ENCODE measurements at regions not wholly inside any gene's neighbourhood (a gene's known extent, or its start where the extent isn't known, plus 50 kb on each side); places are given as distances from the start of the nearest gene placed in this dataset.

GRCh38 chr12:34344851-34345522 is 322.7 kb downstream of the ALG10 start:
- Histone ChIP-seq H4K20me1 (ENCODE audit: insufficient read depth, low read length) (no peaks in the 10 kb centered on the region), H3K4me2 (ENCODE audit: insufficient read depth, low read length) (no peak overlapping the region), H3K36me3 (ENCODE audit: insufficient read depth, low read length) (no peaks in the 10 kb centered on the region), H3K4me1 (ENCODE audit: insufficient read depth, low read length) (no peaks in the 10 kb centered on the region), H3K4me3 (ENCODE audit: insufficient read depth, low read length) (no peak overlapping the region), H3K9me3 (ENCODE audit: low read depth, low read length) (no peaks in the 10 kb centered on the region), H2AFZ (ENCODE audit: low read length) (no peak overlapping the region), H3K27me3 (ENCODE audit: insufficient read depth, low read length) (no peaks in the 10 kb centered on the region), H3K27ac (ENCODE audit: low read depth, low read length) (no peak overlapping the region), H3K79me2 (ENCODE audit: insufficient read depth, low read length) (no peaks in the 10 kb centered on the region)
- DNase-seq (ENCODE audit: insufficient read length, low spot score, missing footprints) = no peak
- no peak for TF ChIP-seq CTCF (IDR thresholded peaks at IDR 0.05; ENCODE audit: extremely low read depth, low read depth, low read length)

- Histone ChIP-seq H3K27me3 (ENCODE audit: insufficient read depth, low read length) (no peaks in the 10 kb centered on the region), H3K27ac (ENCODE audit: low read depth, low read length) (no peak overlapping the region), H3K4me1 (ENCODE audit: insufficient read depth, low read length) (no peaks in the 10 kb centered on the region), H3K9me3 (ENCODE audit: low read depth, low read length) (no peaks in the 10 kb centered on the region), H3K4me3 (ENCODE audit: insufficient read depth, low read length) (no peak overlapping the region), H3K36me3 (ENCODE audit: insufficient read depth, low read length) (no peaks in the 10 kb centered on the region), H3K4me2 (ENCODE audit: insufficient read depth, low read length) (no peak overlapping the region), H3K79me2 (ENCODE audit: insufficient read depth, low read length) (no peaks in the 10 kb centered on the region), H2AFZ (ENCODE audit: low read length) (no peak overlapping the region), H4K20me1 (ENCODE audit: insufficient read depth, low read length) (no peaks in the 10 kb centered on the region)
- TF ChIP-seq CTCF (IDR thresholded peaks at IDR 0.05; ENCODE audit: extremely low read depth, low read depth, low read length) = no peak
- no peak for DNase-seq (ENCODE audit: insufficient read length, low spot score, missing footprints)
Measured at GRCh38 chr12:34345801-34346200, 323.5 kb downstream of the ALG10 start.

- no peak overlapping the region for H3K4me3 ChIP-seq (ENCODE audit: insufficient read depth, low read length)
- no peak overlapping the region for H2AFZ ChIP-seq (ENCODE audit: low read length)
- no peak overlapping the region for H3K27ac ChIP-seq (ENCODE audit: low read depth, low read length)
- H3K36me3 ChIP-seq (ENCODE audit: insufficient read depth, low read length) = no peaks in the 10 kb centered on the region
- no peaks in the 10 kb centered on the region for H3K4me1 ChIP-seq (ENCODE audit: insufficient read depth, low read length)
- DNase-seq (ENCODE audit: insufficient read length, low spot score, missing footprints) = no peak
- no peaks in the 10 kb centered on the region for H4K20me1 ChIP-seq (ENCODE audit: insufficient read depth, low read length)
- H3K9me3 ChIP-seq (ENCODE audit: low read depth, low read length) = no peaks in the 10 kb centered on the region
- TF ChIP-seq CTCF (IDR thresholded peaks at IDR 0.05; ENCODE audit: extremely low read depth, low read depth, low read length) = no peak
- H3K27me3 ChIP-seq (ENCODE audit: insufficient read depth, low read length) = no peaks in the 10 kb centered on the region
- H3K4me2 ChIP-seq (ENCODE audit: insufficient read depth, low read length) = no peak overlapping the region
- H3K79me2 ChIP-seq (ENCODE audit: insufficient read depth, low read length) = no peaks in the 10 kb centered on the region
Measured at GRCh38 chr12:34346372-34347034, 324.2 kb downstream of the ALG10 start.

- no peak for TF ChIP-seq CTCF (IDR thresholded peaks at IDR 0.05; ENCODE audit: extremely low read depth, low read depth, low read length)
- H3K27me3 ChIP-seq (ENCODE audit: insufficient read depth, low read length) = no peaks in the 10 kb centered on the region
Measured at GRCh38 chr12:34347367-34347766, 325.1 kb downstream of the ALG10 start.

More at GRCh38 chr12:34347367-34347766, 325.1 kb downstream of the ALG10 start:
- Histone ChIP-seq H3K4me3 (ENCODE audit: insufficient read depth, low read length) (no peak overlapping the region), H3K36me3 (ENCODE audit: insufficient read depth, low read length) (no peaks in the 10 kb centered on the region), H2AFZ (ENCODE audit: low read length) (no peak overlapping the region), H3K4me1 (ENCODE audit: insufficient read depth, low read length) (no peaks in the 10 kb centered on the region), H3K9me3 (ENCODE audit: low read depth, low read length) (no peaks in the 10 kb centered on the region), H3K79me2 (ENCODE audit: insufficient read depth, low read length) (no peaks in the 10 kb centered on the region), H3K4me2 (ENCODE audit: insufficient read depth, low read length) (no peak overlapping the region), H3K27ac (ENCODE audit: low read depth, low read length) (no peak overlapping the region), H4K20me1 (ENCODE audit: insufficient read depth, low read length) (no peaks in the 10 kb centered on the region)
- DNase-seq (ENCODE audit: insufficient read length, low spot score, missing footprints) = no peak
